SK-N-SH (cell line): ENCODE measurements at regions not wholly inside any gene's neighbourhood (a gene's known extent, or its start where the extent isn't known, plus 50 kb on each side); places are given as distances from the start of the nearest gene placed in this dataset.

Source experiments
- CHD2 ChIP-seq: fragments of 150-350 bp; IDR thresholded peaks from 2 replicates; pipeline ENCODE4 v1.6.1; 2018; ENCODE audit warnings: low read length; ENCODE audit not compliant: partially characterized antibody
- CTCF ChIP-seq: fragments of 200-600 bp; sonication (generic); IDR thresholded peaks from 2 replicates; pipeline ENCODE4 v1.6.1; 2017; ENCODE audit warnings: antibody characterized with exemption, mild to moderate bottlenecking, moderate library complexity
- ELF1 ChIP-seq: IDR thresholded peaks from 2 replicates; pipeline ENCODE4 v1.4.0; 2012
- EP300 ChIP-seq, 2 experiments: IDR thresholded peaks; 2 replicates each; pipeline versions ENCODE4 v1.4.0 to v1.6.1; 2012; ENCODE audit warnings: borderline replicate concordance in 1 of 2, low read depth in 1 of 2, low read length in 1 of 2
- EZH2phosphoT487 ChIP-seq: fragments of 200-600 bp; sonication (generic); IDR thresholded peaks from 2 replicates; pipeline ENCODE4 v1.6.1; 2017; ENCODE audit warnings: low read depth, mixed run types, mild to moderate bottlenecking, antibody characterized with exemption, moderate library complexity, borderline replicate concordance
- GATA2 ChIP-seq: sonication (generic); formaldehyde crosslinking; IDR thresholded peaks from 2 replicates; pipeline ENCODE4 v1.5.0; 2020; ENCODE audit warnings: mild to moderate bottlenecking, missing genetic modification reagents
- MEF2A ChIP-seq: IDR thresholded peaks from 2 replicates; pipeline ENCODE4 v1.4.0; 2012; ENCODE audit warnings: low read depth, borderline replicate concordance
- MXI1 ChIP-seq: IDR thresholded peaks from 2 replicates; pipeline ENCODE4 v1.6.1; 2012; ENCODE audit warnings: mild to moderate bottlenecking, low read depth, low read length, improper control_type of control experiment
- NFIC ChIP-seq: IDR thresholded peaks from 2 replicates; pipeline ENCODE4 v1.4.0; 2012; ENCODE audit warnings: borderline replicate concordance
- NRF1 ChIP-seq: IDR thresholded peaks from 2 replicates; pipeline ENCODE4 v1.6.1; 2012; ENCODE audit warnings: low read depth, mild to moderate bottlenecking, low read length
- POLR2AphosphoS5 ChIP-seq: IDR thresholded peaks from 2 replicates; pipeline ENCODE4 v1.6.1; 2012; ENCODE audit warnings: low read depth, low read length
- REST ChIP-seq: IDR thresholded peaks from 2 replicates; pipeline ENCODE4 v1.6.1; 2012; ENCODE audit warnings: mild to moderate bottlenecking, low read depth, low read length, moderate library complexity
- YY1 ChIP-seq: IDR thresholded peaks from 2 replicates; pipeline ENCODE4 v1.4.0; 2012; ENCODE audit warnings: low read depth, mild to moderate bottlenecking

- TF ChIP-seq MXI1 (no peak), EP300 (IDR thresholded peaks at IDR 0.05; ENCODE audit: borderline replicate concordance in 1 of 2, low read depth in 1 of 2, low read length in 1 of 2) (no peak), NFIC (no peak), CTCF (no peak), POLR2AphosphoS5 (no peak), CHD2 (no peak), YY1 (no peak), GATA2 (CRISPR knock-in tag) (no peak), NRF1 (no peak), ELF1 (no peak), REST (no peak), MEF2A (no peak), EZH2phosphoT487 (no peak)
Measured at GRCh38 chr5:168054091-168054490, 237.4 kb upstream of the WWC1 start.
